GM12878 (cell line): ENCODE measurements at regions not wholly inside any gene's neighbourhood (a gene's known extent, or its start where the extent isn't known, plus 50 kb on each side); places are given as distances from the start of the nearest gene placed in this dataset.

Experiments
- ATAC-seq: fragments of 200-7000 bp; cut with Tn5 transposase; 3 replicates; pipeline ENCODE4 v1.9.1; 2020; ENCODE audit warnings: mild to moderate bottlenecking, moderate library complexity
- BruUV-seq: library from RNA; stranded (reverse); fragments of 400-500 nt; replicated peaks from 2 replicates; lab custom pipeline; 2021; lab: Mats Ljungman, UMichigan
- CTCF ChIA-PET: fragments of 300-600 bp; sonication (Branson Sonifier 250); formaldehyde crosslinking; extraction: SDS; loops from one replicate; lab custom pipeline; 2021; ENCODE audit warnings: inconsistent platforms; lab: Yijun Ruan, JAX
- POLR2A ChIA-PET: fragments of 350-600 bp; formaldehyde crosslinking; extraction: SDS; loops from one replicate; lab custom pipeline; 2021; ENCODE audit warnings: inconsistent platforms; lab: Charles Lee
- RAD21 ChIA-PET: fragments of 300-600 bp; sonication (Branson Sonifier 250); formaldehyde crosslinking; loops from one replicate; lab custom pipeline; 2023; ENCODE audit warnings: antibody characterized with exemption; ENCODE audit not compliant: unreplicated experiment; lab: Charles Lee
- SMC1A ChIA-PET: fragments of 300-600 bp; sonication (Branson Sonifier 250); formaldehyde crosslinking; loops from one replicate; lab custom pipeline; 2023; ENCODE audit not compliant: unreplicated experiment, uncharacterized antibody; lab: Charles Lee
- DNase-seq: peaks from one replicate; pipeline ENCODE4 v3.0.0-alpha.2; 2011; ENCODE audit warnings: low read depth, low spot score
- FAIRE-seq: peaks from 3 replicates; lab custom pipeline; 2011; peaks lifted over from hg19 to GRCh38; lab: Jason Lieb, UNC
- H2AFZ ChIP-seq: 2 replicates; pipeline ENCODE4 v1.6.0; 2011; ENCODE audit warnings: low read depth, low read length, control low read depth; ENCODE audit not compliant: control insufficient read depth
- H3K27ac ChIP-seq: 2 replicates; pipeline ENCODE4 v1.5.1; 2011; ENCODE audit warnings: control low read depth; ENCODE audit not compliant: control insufficient read depth, insufficient read depth
- H3K27me3 ChIP-seq, 2 experiments: replicated peaks in 1 of 2; 2 replicates each; pipeline versions ENCODE4 v1.6.0 to v1.6.1; 2011; ENCODE audit warnings: low read length in 1 of 2; ENCODE audit not compliant: control insufficient read depth in 2 of 2, insufficient read depth in 2 of 2
- H3K36me3 ChIP-seq, 2 experiments: 2 replicates each; pipeline ENCODE4 v1.5.1; 2011; ENCODE audit warnings: low read length in 1 of 2; ENCODE audit not compliant: control insufficient read depth in 2 of 2, insufficient read depth in 2 of 2
- H3K4me1 ChIP-seq: 2 replicates; pipeline ENCODE4 v1.6.1; 2011; ENCODE audit warnings: mild to moderate bottlenecking, low read length, moderate library complexity, mixed read lengths; ENCODE audit not compliant: control insufficient read depth, insufficient read depth
- H3K4me2 ChIP-seq: 2 replicates; pipeline ENCODE4 v1.6.0; 2011; ENCODE audit warnings: control low read depth; ENCODE audit not compliant: control insufficient read depth, insufficient read depth
- H3K4me3 ChIP-seq: fragments of 200-600 bp; sonication (generic); 2 replicates; pipeline ENCODE4 v1.5.1; 2016
- H3K79me2 ChIP-seq: 2 replicates; pipeline ENCODE4 v1.6.0; 2011; ENCODE audit warnings: low read length; ENCODE audit not compliant: control insufficient read depth, insufficient read depth
- H3K9ac ChIP-seq: 2 replicates; pipeline ENCODE4 v1.8.0; 2011; ENCODE audit warnings: low read length, control low read depth, mixed read lengths; ENCODE audit not compliant: control insufficient read depth, insufficient read depth
- H3K9me3 ChIP-seq: replicated peaks from 3 replicates; pipeline ENCODE4 v1.5.1; 2011; ENCODE audit warnings: mild to moderate bottlenecking, low read length; ENCODE audit not compliant: control insufficient read depth, insufficient read depth
- H4K20me1 ChIP-seq: 2 replicates; pipeline ENCODE4 v1.6.0; 2011; ENCODE audit not compliant: control insufficient read depth, insufficient read depth
- BHLHE40 ChIP-seq, 2 experiments: fragments of 450-650 bp in 1 of 2; IDR thresholded peaks; 2 replicates each; pipeline ENCODE4 v1.6.1; 2011 to 2017; ENCODE audit warnings: low read depth in 2 of 2, borderline replicate concordance in 1 of 2, improper control_type of control experiment in 1 of 2, low read length in 1 of 2, mild to moderate bottlenecking in 1 of 2
- BMI1 ChIP-seq: fragments of 450-650 bp; IDR thresholded peaks from 2 replicates; pipeline ENCODE4 v1.6.1; 2016; ENCODE audit warnings: mild to moderate bottlenecking, moderate library complexity, borderline replicate concordance
- CEBPB ChIP-seq, 2 experiments: fragments of 150-350 bp in 1 of 2; IDR thresholded peaks; 2 replicates each; pipeline ENCODE4 v1.6.1; 2012 to 2014; ENCODE audit warnings: low read depth in 2 of 2, low read length in 2 of 2, borderline replicate concordance in 1 of 2, inconsistent platforms in 1 of 2
- EGR1 ChIP-seq, 2 experiments: IDR thresholded peaks; 1 replicate in 1 of 2; 2 replicates in 1 of 2; pipeline ENCODE4 v1.6.1; 2011 to 2012; ENCODE audit warnings: low read depth in 2 of 2, low read length in 2 of 2, borderline replicate concordance in 1 of 2, mild to moderate bottlenecking in 1 of 2, moderate library complexity in 1 of 2
- ETV6 ChIP-seq, 2 experiments: fragments of 450-650 bp in 1 of 2; IDR thresholded peaks in 1 of 2; conservative IDR thresholded peaks in 1 of 2; 2 replicates each; pipeline ENCODE4 v1.6.1; 2014; ENCODE audit warnings: antibody characterized with exemption in 1 of 2, borderline replicate concordance in 1 of 2, low read depth in 1 of 2, mild to moderate bottlenecking in 1 of 2, moderate library complexity in 1 of 2
- EZH2 ChIP-seq: IDR thresholded peaks from 2 replicates; pipeline ENCODE4 v1.6.1; 2012; ENCODE audit warnings: low read depth, mild to moderate bottlenecking, control low read depth, inconsistent platforms, low read length, borderline replicate concordance; ENCODE audit not compliant: control insufficient read depth
- HDGF ChIP-seq: fragments of 450-650 bp; IDR thresholded peaks from 2 replicates; pipeline ENCODE4 v1.6.1; 2016; ENCODE audit warnings: antibody characterized with exemption
- NBN ChIP-seq: fragments of 450-650 bp; IDR thresholded peaks from 2 replicates; pipeline ENCODE4 v1.6.1; 2016
- NFYB ChIP-seq: IDR thresholded peaks from 2 replicates; pipeline ENCODE4 v1.6.1; 2011; ENCODE audit warnings: low read depth, mild to moderate bottlenecking, low read length, improper control_type of control experiment, moderate library complexity; ENCODE audit not compliant: insufficient read depth
- POLR2AphosphoS2 ChIP-seq: IDR thresholded peaks from 2 replicates; pipeline ENCODE4 v1.6.1; 2011; ENCODE audit warnings: low read depth, mild to moderate bottlenecking, low read length, improper control_type of control experiment, moderate library complexity
- POLR2AphosphoS5 ChIP-seq: IDR thresholded peaks from 2 replicates; pipeline ENCODE4 v1.6.1; 2011; ENCODE audit warnings: mild to moderate bottlenecking, low read length, inconsistent platforms
- SIX5 ChIP-seq: IDR thresholded peaks from 2 replicates; pipeline ENCODE4 v1.6.1; 2011; ENCODE audit warnings: mild to moderate bottlenecking, low read depth, low read length, moderate library complexity; ENCODE audit not compliant: severe bottlenecking
- SMAD5 ChIP-seq: IDR thresholded peaks from 2 replicates; pipeline ENCODE4 v1.6.1; 2016; ENCODE audit warnings: antibody characterized with exemption, low read depth
- TAF1 ChIP-seq: IDR thresholded peaks from 2 replicates; pipeline ENCODE4 v1.6.1; 2011; ENCODE audit warnings: mild to moderate bottlenecking, low read depth, low read length, borderline replicate concordance
- ZNF207 ChIP-seq: fragments of 450-650 bp; IDR thresholded peaks from 2 replicates; pipeline ENCODE4 v1.6.1; 2014; ENCODE audit warnings: antibody characterized with exemption, mild to moderate bottlenecking, borderline replicate concordance
- WGBS: methylation state at CpG from one replicate; pipeline ENCODE4 v1.1.6; 2016; ENCODE audit warnings: low lambda C conversion rate; ENCODE audit not compliant: insufficient replicate concordance, insufficient coverage; ENCODE audit errors: missing lambda C conversion rate; 5-methylcytosine and 5-hydroxymethylcytosine counted together
- in situ Hi-C: fragments of 300-500 bp; cut with MboI; formaldehyde crosslinking; loops from 9 replicates; pipeline ENCODE4 v1.14.3; 2018; ENCODE audit warnings: mixed read lengths
- intact Hi-C: fragments of 100-400 bp; cut with micrococcal nuclease; formaldehyde crosslinking; loops from one replicate; pipeline ENCODE4 v1.14.2; 2022; ENCODE audit not compliant: unreplicated experiment
- TF ChIP-seq, protein P1 (sequence below): fragments of 450-650 bp; IDR thresholded peaks from 2 replicates; pipeline ENCODE4 v1.6.1; 2016; ENCODE audit warnings: mild to moderate bottlenecking
- TF ChIP-seq, protein P2 (sequence below): IDR thresholded peaks from 2 replicates; pipeline ENCODE4 v1.6.1; 2011; ENCODE audit warnings: low read depth, mild to moderate bottlenecking, low read length, moderate library complexity, borderline replicate concordance; ENCODE audit errors: extremely low read depth
- TF ChIP-seq, protein P3 (sequence below): IDR thresholded peaks from 2 replicates; pipeline ENCODE4 v1.6.1; 2011; ENCODE audit warnings: low read depth, low read length, improper control_type of control experiment, borderline replicate concordance

DNA sequence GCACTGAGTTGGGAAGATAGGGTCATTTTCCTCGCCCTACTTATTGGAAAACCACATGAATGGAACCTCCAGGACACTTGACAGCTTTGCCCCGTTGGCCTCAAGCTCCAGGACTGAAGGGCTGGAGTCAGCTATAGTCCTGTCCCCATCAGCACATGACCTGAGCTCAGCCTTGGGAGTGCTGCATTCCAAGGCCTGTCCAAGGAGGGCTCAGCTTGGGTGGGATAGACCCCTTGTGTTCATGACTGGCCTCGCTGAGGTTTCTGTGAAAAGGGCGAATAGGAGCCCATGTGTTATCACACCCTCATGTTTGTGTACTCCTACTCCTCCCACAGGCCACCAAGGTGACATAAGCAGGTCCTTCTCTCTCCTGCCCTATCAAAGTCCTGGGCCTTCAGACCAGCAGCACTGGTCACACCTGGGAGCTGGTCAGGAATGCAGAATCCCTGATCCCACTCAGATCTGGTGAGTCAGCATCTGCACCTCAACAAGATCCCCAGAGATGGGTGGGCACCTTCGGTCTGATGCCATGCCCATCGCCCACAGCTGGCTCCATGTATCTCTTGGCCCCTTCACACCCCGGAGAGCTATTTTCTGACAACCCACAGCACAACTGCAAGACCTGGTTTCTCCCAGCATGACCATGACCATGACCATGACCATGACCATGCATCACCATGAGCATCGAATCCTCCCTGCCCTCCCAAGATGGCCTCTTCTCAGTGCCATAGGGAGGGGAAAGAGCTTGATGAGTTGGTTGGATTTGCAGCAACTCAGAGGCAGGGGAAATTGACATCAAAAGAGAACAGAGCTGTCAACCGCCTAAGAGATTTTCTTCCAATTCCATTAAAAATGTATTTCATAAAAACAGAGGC, 83.0 kb upstream of the RAB6C start:
- ChIA-PET RAD21 (no interaction called here), POLR2A (no interaction called here), CTCF (no interaction called here), SMC1A (no interaction called here)
- Histone ChIP-seq H3K4me1 (no peaks in the 10 kb centered on the region), H3K27ac (no peak overlapping the region), H3K4me3 (no peak overlapping the region), H3K9me3 (no peaks in the 10 kb centered on the region), H3K27me3 (no peaks in the 10 kb centered on the region), H3K4me2 (no peak overlapping the region), H3K9ac (no peak overlapping the region), H3K79me2 (no peaks in the 10 kb centered on the region), H4K20me1 (no peaks in the 10 kb centered on the region), H2AFZ (no peak overlapping the region), H3K36me3 (no peaks in the 10 kb centered on the region)
- FAIRE-seq, result no peak
- intact Hi-C loops (no loop called here), in situ Hi-C loops (no loop called here)
- 3% methylated on average over 9 of the region's 9 CpGs for WGBS
- TF ChIP-seq POLR2AphosphoS5 (no peak), ETV6 (conservative IDR thresholded peaks at IDR 0.05 in 1 of 2, IDR thresholded peaks at IDR 0.05 in 1 of 2; ENCODE audit: borderline replicate concordance in 1 of 2, low read depth in 1 of 2) (no peak), EZH2 (no peak), CEBPB (IDR thresholded peaks at IDR 0.05; ENCODE audit: borderline replicate concordance in 1 of 2, low read depth in 2 of 2, low read length in 2 of 2) (no peak), EGR1 (IDR thresholded peaks at IDR 0.05; ENCODE audit: borderline replicate concordance in 1 of 2, low read depth in 2 of 2, low read length in 2 of 2) (no peak), NFYB (no peak), HDGF (no peak), TAF1 (no peak), POLR2AphosphoS2 (no peak), ZNF207 (no peak), BHLHE40 (IDR thresholded peaks at IDR 0.05; ENCODE audit: borderline replicate concordance in 1 of 2, low read depth in 2 of 2, low read length in 1 of 2) (no peak), SIX5 (no peak), BMI1 (no peak), SMAD5 (no peak), NBN (no peak)
- TF ChIP-seq, protein P1, sequence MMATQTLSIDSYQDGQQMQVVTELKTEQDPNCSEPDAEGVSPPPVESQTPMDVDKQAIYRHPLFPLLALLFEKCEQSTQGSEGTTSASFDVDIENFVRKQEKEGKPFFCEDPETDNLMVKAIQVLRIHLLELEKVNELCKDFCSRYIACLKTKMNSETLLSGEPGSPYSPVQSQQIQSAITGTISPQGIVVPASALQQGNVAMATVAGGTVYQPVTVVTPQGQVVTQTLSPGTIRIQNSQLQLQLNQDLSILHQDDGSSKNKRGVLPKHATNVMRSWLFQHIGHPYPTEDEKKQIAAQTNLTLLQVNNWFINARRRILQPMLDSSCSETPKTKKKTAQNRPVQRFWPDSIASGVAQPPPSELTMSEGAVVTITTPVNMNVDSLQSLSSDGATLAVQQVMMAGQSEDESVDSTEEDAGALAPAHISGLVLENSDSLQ, result no peak
- TF ChIP-seq, protein P2, sequence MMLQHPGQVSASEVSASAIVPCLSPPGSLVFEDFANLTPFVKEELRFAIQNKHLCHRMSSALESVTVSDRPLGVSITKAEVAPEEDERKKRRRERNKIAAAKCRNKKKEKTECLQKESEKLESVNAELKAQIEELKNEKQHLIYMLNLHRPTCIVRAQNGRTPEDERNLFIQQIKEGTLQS, result no peak
- TF ChIP-seq, protein P3, sequence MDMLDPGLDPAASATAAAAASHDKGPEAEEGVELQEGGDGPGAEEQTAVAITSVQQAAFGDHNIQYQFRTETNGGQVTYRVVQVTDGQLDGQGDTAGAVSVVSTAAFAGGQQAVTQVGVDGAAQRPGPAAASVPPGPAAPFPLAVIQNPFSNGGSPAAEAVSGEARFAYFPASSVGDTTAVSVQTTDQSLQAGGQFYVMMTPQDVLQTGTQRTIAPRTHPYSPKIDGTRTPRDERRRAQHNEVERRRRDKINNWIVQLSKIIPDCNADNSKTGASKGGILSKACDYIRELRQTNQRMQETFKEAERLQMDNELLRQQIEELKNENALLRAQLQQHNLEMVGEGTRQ, result no peak
- no peak for ATAC-seq
- BruUV-seq, result no TSS peak
- no peak for DNase-seq
